Body of pancreas (tissue), 4 donors: ENCODE measurements at regions not wholly inside any gene's neighbourhood (a gene's known extent, or its start where the extent isn't known, plus 50 kb on each side); places are given as distances from the start of the nearest gene placed in this dataset.

ENCODE experiments used
- ATAC-seq: fragments of 150-250 bp; one replicate; pipeline ENCODE4 v1.9.1; 2016
- DNase-seq, 4 donors: peaks; one replicate each; pipeline ENCODE4 v3.0.0-alpha.2; 2019
- H3K27ac ChIP-seq, 4 donors: fragments of 200-600 bp; sonication (generic); 1 replicate in 3 of 4; 2 replicates in 1 of 4; pipeline versions ENCODE4 v1.5.1 to v1.6.1; 2016 to 2019; ENCODE audit warnings: mild to moderate bottlenecking in 1 of 4, mixed read lengths in 1 of 4, moderate library complexity in 1 of 4
- H3K27me3 ChIP-seq, 2 donors: fragments of 200-600 bp; sonication (generic); one replicate each; pipeline ENCODE4 v1.6.0; 2016; ENCODE audit warnings: mild to moderate bottlenecking in 1 of 2
- H3K36me3 ChIP-seq, 2 donors: fragments of 200-600 bp; sonication (generic); replicated peaks in 1 of 2; 2 replicates each; pipeline ENCODE4 v1.5.1; 2016; ENCODE audit warnings: low read depth in 2 of 2; ENCODE audit not compliant: insufficient read depth in 1 of 2
- H3K4me1 ChIP-seq: fragments of 200-600 bp; sonication (generic); one replicate; pipeline ENCODE4 v1.6.0; 2016
- H3K4me3 ChIP-seq, 2 donors: fragments of 200-600 bp; sonication (generic); 1 replicate in 1 of 2; 2 replicates in 1 of 2; pipeline ENCODE4 v1.5.1; 2016 to 2019
- H3K9me3 ChIP-seq, 3 donors: fragments of 200-600 bp; sonication (generic); 1 replicate in 2 of 3; 2 replicates in 1 of 3; pipeline ENCODE4 v1.5.1; 2016
- CTCF ChIP-seq, 7 experiments: fragments of 450-650 bp in 4 of 7; fragments of 200-600 bp in 3 of 7; sonication (generic) in 3 of 7; IDR thresholded peaks; one replicate each; pipeline ENCODE4 v1.5.1; 2016 to 2019; ENCODE audit warnings: antibody characterized with exemption in 7 of 7
- POLR2A ChIP-seq, 3 donors: fragments of 450-650 bp; IDR thresholded peaks; one replicate each; pipeline ENCODE4 v1.6.1; 2016; ENCODE audit warnings: antibody characterized with exemption in 3 of 3, mild to moderate bottlenecking in 2 of 3
- WGBS, 2 donors: methylation state at CpG; one replicate each; pipeline ENCODE4 v1.1.5; 2017; 5-methylcytosine and 5-hydroxymethylcytosine counted together
- intact Hi-C: fragments of 100-400 bp; cut with DNase I; formaldehyde crosslinking; loops from one replicate; pipeline ENCODE4 v1.15.1; 2023

GRCh38 chr18:10162340-10162739 is 248.5 kb downstream of the VAPA start:
- TF ChIP-seq CTCF (IDR thresholded peaks at IDR 0.05) = no peak
- no peak for TF ChIP-seq POLR2A (IDR thresholded peaks at IDR 0.05)
- WGBS, 2 donors = 83 to 94% methylated on average over 4 of the region's 4 CpGs

GRCh38 chr18:10164271-10165071 is 250.7 kb downstream of the VAPA start:
- H3K27me3 ChIP-seq = no peaks in the 10 kb centered on the region
- DNase-seq = peak; percentile 40 to 77 (median 61)
- no peaks in the 10 kb centered on the region for H3K9me3 ChIP-seq
- H3K4me1 ChIP-seq = peaks cover 10% of the 10 kb centered on the region
- no peaks in the 10 kb centered on the region for H3K36me3 ChIP-seq
- 70 to 76% methylated on average over 17 of the region's 17 CpGs for WGBS, 2 donors
- no peak for TF ChIP-seq POLR2A (IDR thresholded peaks at IDR 0.05)
- no peak for TF ChIP-seq CTCF (IDR thresholded peaks at IDR 0.05)
- intact Hi-C loops = no loop called here
- H3K4me3 ChIP-seq = no peak overlapping the region
- ATAC-seq = peak; percentile 68
- H3K27ac ChIP-seq = no peak overlapping the region

More at GRCh38 chr18:10162340-10162739, 248.5 kb downstream of the VAPA start:
- Histone ChIP-seq H3K9me3 (no peaks in the 10 kb centered on the region), H3K27ac (no peak overlapping the region), H3K4me3 (no peak overlapping the region), H3K4me1 (peaks cover 10% of the 10 kb centered on the region), H3K27me3 (no peaks in the 10 kb centered on the region), H3K36me3 (no peaks in the 10 kb centered on the region)
- no peak for ATAC-seq
- intact Hi-C loops = no loop called here
- no peak for DNase-seq

GRCh38 chr18:10166164-10166807 is 252.5 kb downstream of the VAPA start:
- WGBS, 2 donors = 92 to 94% methylated on average over 22 of the region's 22 CpGs
- no peak for DNase-seq
- Histone ChIP-seq H3K36me3 (no peaks in the 10 kb centered on the region), H3K9me3 (no peaks in the 10 kb centered on the region), H3K4me1 (peaks cover 10% of the 10 kb centered on the region), H3K27ac (no peak overlapping the region), H3K4me3 (no peak overlapping the region), H3K27me3 (no peaks in the 10 kb centered on the region)
- no peak for TF ChIP-seq POLR2A (IDR thresholded peaks at IDR 0.05)
- TF ChIP-seq CTCF (IDR thresholded peaks at IDR 0.05) = no peak
- ATAC-seq = no peak
- intact Hi-C loops = no loop called here

GRCh38 chr18:10167759-10168158 is 253.9 kb downstream of the VAPA start:
- intact Hi-C loops = no loop called here
- 89 to 96% methylated on average over 11 of the region's 11 CpGs for WGBS, 2 donors
- no peak for ATAC-seq

More at GRCh38 chr18:10167759-10168158, 253.9 kb downstream of the VAPA start:
- DNase-seq = no peak
- TF ChIP-seq CTCF (IDR thresholded peaks at IDR 0.05) (no peak), POLR2A (IDR thresholded peaks at IDR 0.05) (no peak)
- no peak overlapping the region for H3K4me3 ChIP-seq
- H3K27me3 ChIP-seq = no peaks in the 10 kb centered on the region
- no peaks in the 10 kb centered on the region for H3K36me3 ChIP-seq
- peaks cover 10% of the 10 kb centered on the region for H3K4me1 ChIP-seq
- no peak overlapping the region for H3K27ac ChIP-seq
- no peaks in the 10 kb centered on the region for H3K9me3 ChIP-seq
